Gastroesophageal sphincter (tissue), 3 donors: ENCODE measurements at regions not wholly inside any gene's neighbourhood (a gene's known extent, or its start where the extent isn't known, plus 50 kb on each side); places are given as distances from the start of the nearest gene placed in this dataset.
"Not testable (repeated sequence)": the region's sequence is repeated elsewhere in the genome, so short reads cannot be mapped to it uniquely, and the experiment has no call there.

Experiments used
- CTCF ChIP-seq, 4 experiments: fragments of 200-600 bp in 2 of 4; fragments of 450-650 bp in 2 of 4; sonication (generic) in 1 of 4; IDR thresholded peaks; one replicate each; pipeline ENCODE4 v1.5.1; 2017 to 2019; ENCODE audit warnings: antibody characterized with exemption in 4 of 4, mild to moderate bottlenecking in 2 of 4, moderate library complexity in 2 of 4
- POLR2A ChIP-seq, 2 donors: fragments of 450-650 bp; IDR thresholded peaks; one replicate each; pipeline ENCODE4 v1.6.1; 2017; ENCODE audit warnings: antibody characterized with exemption in 2 of 2, mild to moderate bottlenecking in 2 of 2, moderate library complexity in 1 of 2
- POLR2AphosphoS5 ChIP-seq: sonication (generic); formaldehyde crosslinking; IDR thresholded peaks from one replicate; pipeline ENCODE4 v1.6.1; 2017; ENCODE audit warnings: antibody characterized with exemption

GRCh38 chr15:20002560-20002959, 539.0 kb downstream of the GOLGA6L6 start:
- TF ChIP-seq CTCF (IDR thresholded peaks at IDR 0.05); POLR2A (IDR thresholded peaks at IDR 0.05); POLR2AphosphoS5: not testable (repeated sequence)
